ENCODE measurements at regions not wholly inside any gene's neighbourhood (a gene's known extent, or its start where the extent isn't known, plus 50 kb on each side); places are given as distances from the start of the nearest gene placed in this dataset.

- TF ChIP-seq EZH2 (IDR thresholded peaks at IDR 0.05) (no peak), POLR2AphosphoS5 (IDR thresholded peaks at IDR 0.05; ENCODE audit: borderline replicate concordance, low read depth, low read length) (no peak)
Observed at GRCh38 chr7:91455411-91455810, 191.2 kb downstream of the FZD1 start.

Data from SK-N-MC (cell line).